NCI-H187 treated with DMSO at 0.1 percent for 48 hours (cell line): ENCODE measurements at regions not wholly inside any gene's neighbourhood (a gene's known extent, or its start where the extent isn't known, plus 50 kb on each side); places are given as distances from the start of the nearest gene placed in this dataset.
"Not testable (repeated sequence)": the region's sequence is repeated elsewhere in the genome, so short reads cannot be mapped to it uniquely, and the experiment has no call there.

Experiments
- DNase-seq: peaks from one replicate; lab custom pipeline; 2025; lab: John Stamatoyannopoulos, UW

GRCh38 chr10:9390516-9390915 is 1336.0 kb downstream of the GATA3 start:
- no peak for DNase-seq

GRCh38 chr10:9399275-9399983 is 1344.9 kb downstream of the GATA3 start:
- DNase-seq = no peak

GRCh38 chr10:9402067-9402466 is 1347.6 kb downstream of the GATA3 start:
- not testable (repeated sequence) for DNase-seq

- not testable (repeated sequence) for DNase-seq
These were observed 1348.2 kb downstream of the GATA3 start for GRCh38 chr10:9402507-9403195.

- not testable (repeated sequence) for DNase-seq
These were observed 1352.7 kb downstream of the GATA3 start for GRCh38 chr10:9407201-9407600.

GRCh38 chr10:9416331-9416730 is 1361.8 kb downstream of the GATA3 start:
- DNase-seq = no peak

GRCh38 chr10:9419757-9420156 is 1365.3 kb downstream of the GATA3 start:
- no peak for DNase-seq

GRCh38 chr10:9427209-9427608 is 1372.7 kb downstream of the GATA3 start:
- DNase-seq = no peak

- no peak for DNase-seq
These were observed 1382.6 kb downstream of the GATA3 start for GRCh38 chr10:9437131-9437530.

GRCh38 chr10:9443758-9444157 is 1389.3 kb downstream of the GATA3 start:
- no peak for DNase-seq

GRCh38 chr10:9449530-9449929 is 1395.0 kb downstream of the GATA3 start:
- DNase-seq = no peak

GRCh38 chr10:9450801-9451200 is 1396.3 kb downstream of the GATA3 start:
- no peak for DNase-seq

- no peak for DNase-seq
These were observed 1396.8 kb downstream of the GATA3 start for GRCh38 chr10:9451211-9451773.

GRCh38 chr10:9452056-9452455 is 1397.6 kb downstream of the GATA3 start:
- DNase-seq = no peak

- DNase-seq = not testable (repeated sequence)
These were observed 1399.4 kb downstream of the GATA3 start for GRCh38 chr10:9453871-9454270.

- DNase-seq = no peak
These were observed 1415.2 kb downstream of the GATA3 start for GRCh38 chr10:9469663-9470205.

- no peak for DNase-seq
These were observed 1416.1 kb downstream of the GATA3 start for GRCh38 chr10:9470581-9470980.

GRCh38 chr10:9501944-9502343 is 1447.5 kb downstream of the GATA3 start:
- no peak for DNase-seq

GRCh38 chr10:9504227-9504626 is 1449.7 kb downstream of the GATA3 start:
- DNase-seq = no peak

- no peak for DNase-seq
These were observed 1451.1 kb downstream of the GATA3 start for GRCh38 chr10:9505546-9505945.

GRCh38 chr10:9508606-9509005 is 1454.1 kb downstream of the GATA3 start:
- no peak for DNase-seq

GRCh38 chr10:9510626-9511025 is 1456.1 kb downstream of the GATA3 start:
- no peak for DNase-seq

- DNase-seq = no peak
These were observed 1461.4 kb downstream of the GATA3 start for GRCh38 chr10:9515922-9516321.
